NT2/D1 (cell line): ENCODE measurements at regions not wholly inside any gene's neighbourhood (a gene's known extent, or its start where the extent isn't known, plus 50 kb on each side); places are given as distances from the start of the nearest gene placed in this dataset.

Experiments
- SUZ12 ChIP-seq: IDR thresholded peaks from 2 replicates; pipeline ENCODE4 v1.6.1; 2011; ENCODE audit not compliant: insufficient read length, insufficient read depth; ENCODE audit errors: extremely low read depth
- ZNF274 ChIP-seq: IDR thresholded peaks from 2 replicates; pipeline ENCODE4 v1.6.1; 2011; ENCODE audit warnings: mild to moderate bottlenecking, low read depth, low read length

GRCh38 chr3:73812054-73812453 is 187.3 kb upstream of the PDZRN3 start:
- TF ChIP-seq SUZ12: no peak
- no peak for TF ChIP-seq ZNF274
